PC-3 (cell line): ENCODE measurements at regions not wholly inside any gene's neighbourhood (a gene's known extent, or its start where the extent isn't known, plus 50 kb on each side); places are given as distances from the start of the nearest gene placed in this dataset.

Experiments used
- ATAC-seq: fragments of 200-7000 bp; cut with Tn5 transposase; 2 replicates; pipeline ENCODE4 v1.9.1; 2020; ENCODE audit warnings: mild to moderate bottlenecking, moderate library complexity
- BruUV-seq: library from RNA; stranded (reverse); fragments of 400-500 nt; replicated peaks from 2 replicates; lab custom pipeline; 2021; lab: Mats Ljungman, UMichigan
- CTCF ChIA-PET: fragments of 300-600 bp; sonication (Branson Sonifier 250); formaldehyde crosslinking; loops from one replicate; lab custom pipeline; 2022; ENCODE audit warnings: antibody characterized with exemption; lab: Charles Lee
- POLR2A ChIA-PET: fragments of 300-600 bp; sonication (Branson Sonifier 250); formaldehyde crosslinking; loops from one replicate; lab custom pipeline; 2022; ENCODE audit warnings: antibody characterized with exemption; ENCODE audit not compliant: unreplicated experiment; lab: Charles Lee
- DNase-seq: peaks from one replicate; pipeline ENCODE4 v3.0.0-alpha.2; 2015
- H2AFZ ChIP-seq: fragments of 300-600 bp; sonication (generic); 2 replicates; pipeline ENCODE4 v1.6.0; 2016; ENCODE audit warnings: antibody characterized with exemption, low read length
- H3F3A ChIP-seq: fragments of 300-600 bp; sonication (generic); one replicate; pipeline ENCODE4 v1.6.0; 2017; ENCODE audit warnings: antibody characterized with exemption, low read length, control low read depth, mild to moderate bottlenecking; ENCODE audit not compliant: unreplicated experiment
- H3K27ac ChIP-seq: fragments of 300-600 bp; sonication (generic); 2 replicates; pipeline ENCODE4 v1.5.1; 2016; ENCODE audit warnings: mild to moderate bottlenecking, low read length
- H3K27me3 ChIP-seq: fragments of 300-600 bp; sonication (generic); 2 replicates; pipeline ENCODE4 v1.6.1; 2016; ENCODE audit warnings: low read length, mixed read lengths
- H3K36me3 ChIP-seq: fragments of 300-600 bp; sonication (generic); 2 replicates; pipeline ENCODE4 v1.6.1; 2016; ENCODE audit warnings: low read depth, mixed run types, low read length, mixed read lengths
- H3K4me1 ChIP-seq: fragments of 300-600 bp; sonication (generic); 2 replicates; pipeline ENCODE4 v1.5.1; 2016; ENCODE audit warnings: low read length; ENCODE audit not compliant: insufficient read depth
- H3K4me2 ChIP-seq: fragments of 300-600 bp; sonication (generic); 2 replicates; pipeline ENCODE4 v1.6.0; 2016; ENCODE audit warnings: low read length
- H3K4me3 ChIP-seq: fragments of 300-600 bp; sonication (generic); 2 replicates; pipeline ENCODE4 v1.5.1; 2016; ENCODE audit warnings: mild to moderate bottlenecking, low read length, mixed read lengths
- H3K79me2 ChIP-seq: fragments of 300-600 bp; sonication (generic); 2 replicates; pipeline ENCODE4 v1.6.1; 2017; ENCODE audit warnings: low read length, mixed read lengths
- H3K9ac ChIP-seq: fragments of 300-600 bp; sonication (generic); 2 replicates; pipeline ENCODE4 v1.6.0; 2016; ENCODE audit warnings: mild to moderate bottlenecking, low read length
- H3K9me2 ChIP-seq: fragments of 300-600 bp; sonication (generic); replicated peaks from 2 replicates; pipeline ENCODE4 v1.6.1; 2016; ENCODE audit warnings: mixed run types, low read length, mixed read lengths
- H3K9me3 ChIP-seq: fragments of 300-600 bp; sonication (generic); 2 replicates; pipeline ENCODE4 v1.6.1; 2016; ENCODE audit warnings: low read length, mixed read lengths
- H4K20me1 ChIP-seq: fragments of 300-600 bp; sonication (generic); 2 replicates; pipeline ENCODE4 v1.6.1; 2016; ENCODE audit warnings: low read length, mixed read lengths
- CTCF ChIP-seq: fragments of 300-600 bp; sonication (generic); conservative IDR thresholded peaks from 2 replicates; pipeline ENCODE4 v1.5.1; 2017; ENCODE audit warnings: antibody characterized with exemption, low read depth, mild to moderate bottlenecking, low read length
- EZH2 ChIP-seq: fragments of 300-600 bp; sonication (generic); IDR thresholded peaks from one replicate; pipeline ENCODE4 v1.6.1; 2017; ENCODE audit warnings: antibody characterized with exemption, mild to moderate bottlenecking, low read length; ENCODE audit not compliant: unreplicated experiment
- EZH2phosphoT487 ChIP-seq: fragments of 300-600 bp; sonication (generic); IDR thresholded peaks from 2 replicates; pipeline ENCODE4 v1.6.1; 2018; ENCODE audit warnings: mild to moderate bottlenecking, antibody characterized with exemption, low read length, borderline replicate concordance
- intact Hi-C: fragments of 100-400 bp; cut with micrococcal nuclease; formaldehyde crosslinking; loops from 2 replicates; pipeline ENCODE4 v1.9.0; 2023

DNA sequence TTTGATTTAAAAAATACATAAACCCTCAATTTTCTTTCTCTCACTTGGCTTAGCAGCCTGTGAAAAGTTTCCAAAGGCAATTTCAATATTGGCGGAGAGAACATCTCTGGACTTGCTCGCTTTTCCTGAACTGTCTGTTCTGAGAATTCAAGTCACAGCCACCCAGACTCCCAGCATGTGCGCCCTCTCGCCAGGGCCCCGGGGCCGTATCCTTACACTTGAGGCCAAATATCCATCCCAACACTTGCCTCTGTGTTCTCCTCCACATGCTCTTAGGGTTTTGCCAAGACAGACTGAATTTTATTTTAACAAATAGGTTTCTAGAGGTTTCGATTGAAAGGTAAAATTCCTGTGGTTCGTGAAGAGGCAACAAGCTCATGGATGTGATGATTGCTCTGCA is 111.5 kb upstream of the GPR26 start:
- no peak for ATAC-seq
- no peaks in the 10 kb centered on the region for H3K4me1 ChIP-seq
- H3F3A ChIP-seq = no peaks in the 10 kb centered on the region
- no peaks in the 10 kb centered on the region for H3K79me2 ChIP-seq
- H2AFZ ChIP-seq = no peak overlapping the region
- no peaks in the 10 kb centered on the region for H3K36me3 ChIP-seq
- no peak overlapping the region for H3K27ac ChIP-seq
- H3K4me3 ChIP-seq = no peak overlapping the region
- H3K9me2 ChIP-seq = no peaks in the 10 kb centered on the region
- H3K4me2 ChIP-seq = no peak overlapping the region
- BruUV-seq = no TSS peak
- H3K27me3 ChIP-seq = peaks cover 5% of the 10 kb centered on the region; the same call in 1 of the 2 replicates
- H3K9me3 ChIP-seq = no peaks in the 10 kb centered on the region
- H3K9ac ChIP-seq = no peak overlapping the region
- POLR2A ChIA-PET = no interaction called here
- H4K20me1 ChIP-seq = no peaks in the 10 kb centered on the region
- CTCF ChIA-PET = no interaction called here
- intact Hi-C loops = loop anchor here (10.0 kb wide), 1 partner anchor 170 kb away; no protein-coding TSS in a partner anchor
- DNase-seq = no peak
- TF ChIP-seq CTCF (no peak), EZH2 (no peak)

DNA sequence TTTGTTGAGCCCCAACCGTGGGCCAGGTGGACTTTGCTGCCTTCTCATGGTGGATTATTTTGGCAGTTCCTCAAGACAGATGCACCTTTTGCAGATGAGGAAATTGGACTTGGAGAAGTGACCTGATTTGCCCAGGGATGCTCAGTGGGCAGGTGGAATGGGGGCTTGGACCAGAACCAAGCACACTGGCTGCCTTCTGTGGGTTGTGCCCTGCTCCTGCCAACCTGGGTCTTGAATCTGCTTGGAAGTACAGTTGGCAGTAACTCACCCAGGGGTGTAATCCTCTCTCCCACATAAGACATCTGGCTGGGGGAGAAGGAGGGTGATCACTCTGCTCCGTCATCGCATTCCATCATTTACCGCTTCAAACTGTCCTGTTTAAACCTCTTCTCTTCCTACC is 110.5 kb upstream of the GPR26 start:
- Histone ChIP-seq H3K4me3 (no peak overlapping the region), H3K4me2 (no peak overlapping the region), H2AFZ (no peak overlapping the region), H3K9me3 (no peaks in the 10 kb centered on the region), H3K27me3 (peaks cover 5% of the 10 kb centered on the region; the same call in 1 of the 2 replicates), H3K4me1 (no peaks in the 10 kb centered on the region), H3K9ac (no peak overlapping the region), H4K20me1 (no peaks in the 10 kb centered on the region), H3K27ac (no peak overlapping the region), H3K9me2 (no peaks in the 10 kb centered on the region), H3K36me3 (no peaks in the 10 kb centered on the region), H3K79me2 (no peaks in the 10 kb centered on the region), H3F3A (no peaks in the 10 kb centered on the region)
- ATAC-seq = no peak
- intact Hi-C loops = loop anchor here (10.0 kb wide), 1 partner anchor 171 kb away; no protein-coding TSS in a partner anchor
- CTCF ChIA-PET = no interaction called here
- TF ChIP-seq CTCF (no peak), EZH2 (no peak), EZH2phosphoT487 (no peak)
- no TSS peak for BruUV-seq
- no peak for DNase-seq
- POLR2A ChIA-PET = no interaction called here

GRCh38 chr10:123556049-123556448 is 110.1 kb upstream of the GPR26 start:
- no peaks in the 10 kb centered on the region for H4K20me1 ChIP-seq

More at GRCh38 chr10:123556049-123556448, 110.1 kb upstream of the GPR26 start:
- ATAC-seq = no peak
- Histone ChIP-seq H3K9ac (no peak overlapping the region), H3K9me2 (no peaks in the 10 kb centered on the region), H3K4me1 (no peaks in the 10 kb centered on the region), H3F3A (no peaks in the 10 kb centered on the region), H3K27me3 (peaks cover 5% of the 10 kb centered on the region; the same call in 1 of the 2 replicates), H3K4me3 (no peak overlapping the region), H3K9me3 (no peaks in the 10 kb centered on the region), H3K79me2 (no peaks in the 10 kb centered on the region), H3K36me3 (no peaks in the 10 kb centered on the region), H2AFZ (no peak overlapping the region), H3K27ac (no peak overlapping the region), H3K4me2 (no peak overlapping the region)
- intact Hi-C loops = loop anchor here (10.0 kb wide), 1 partner anchor 171 kb away; no protein-coding TSS in a partner anchor
- ChIA-PET POLR2A (no interaction called here), CTCF (no interaction called here)
- no peak for TF ChIP-seq EZH2
- no peak for TF ChIP-seq CTCF
- no peak for TF ChIP-seq EZH2phosphoT487
- BruUV-seq = no TSS peak
- DNase-seq = no peak
